GM10248 (cell line): ENCODE measurements at regions not wholly inside any gene's neighbourhood (a gene's known extent, or its start where the extent isn't known, plus 50 kb on each side); places are given as distances from the start of the nearest gene placed in this dataset.

Source experiments
- CTCF ChIA-PET: fragments of 300-600 bp; sonication (Branson Sonifier 250); formaldehyde crosslinking; extraction: SDS; loops from one replicate; lab custom pipeline; 2021; ENCODE audit warnings: antibody characterized with exemption; lab: Yijun Ruan, JAX
- POLR2A ChIA-PET: fragments of 350-650 bp; sonication (Branson Sonifier 250); formaldehyde crosslinking; extraction: SDS; loops from one replicate; lab custom pipeline; 2020; ENCODE audit warnings: antibody characterized with exemption; lab: Yijun Ruan, JAX
- DNase-seq: peaks from one replicate; pipeline ENCODE4 v3.0.0; 2012; ENCODE audit errors: extremely low spot score
- TF ChIP-seq, protein P1 (sequence below): IDR thresholded peaks from 2 replicates; pipeline ENCODE4 v1.5.1; 2012; ENCODE audit warnings: mild to moderate bottlenecking, low read depth; ENCODE audit errors: extremely low read depth, missing control alignments, control extremely low read depth

DNA sequence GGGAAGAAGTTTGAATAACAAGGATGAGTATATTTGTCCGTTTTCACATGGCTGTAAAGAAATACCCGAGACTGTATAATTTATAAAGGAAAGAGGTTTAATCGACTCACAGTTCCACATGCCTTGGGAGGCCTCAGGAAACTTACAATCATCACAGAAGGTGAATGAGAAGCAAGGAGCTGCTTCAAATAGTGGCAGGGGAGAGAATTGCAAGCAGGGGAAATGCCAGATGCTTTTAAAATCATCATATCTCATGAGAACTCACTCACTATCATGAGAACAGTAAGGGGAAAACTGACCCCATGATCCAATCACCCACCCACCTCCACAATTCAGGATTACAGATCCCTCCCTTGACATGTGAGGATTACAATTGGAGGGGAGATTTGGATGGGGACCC, 212.8 kb upstream of the CDH8 start:
- TF ChIP-seq, protein P1, sequence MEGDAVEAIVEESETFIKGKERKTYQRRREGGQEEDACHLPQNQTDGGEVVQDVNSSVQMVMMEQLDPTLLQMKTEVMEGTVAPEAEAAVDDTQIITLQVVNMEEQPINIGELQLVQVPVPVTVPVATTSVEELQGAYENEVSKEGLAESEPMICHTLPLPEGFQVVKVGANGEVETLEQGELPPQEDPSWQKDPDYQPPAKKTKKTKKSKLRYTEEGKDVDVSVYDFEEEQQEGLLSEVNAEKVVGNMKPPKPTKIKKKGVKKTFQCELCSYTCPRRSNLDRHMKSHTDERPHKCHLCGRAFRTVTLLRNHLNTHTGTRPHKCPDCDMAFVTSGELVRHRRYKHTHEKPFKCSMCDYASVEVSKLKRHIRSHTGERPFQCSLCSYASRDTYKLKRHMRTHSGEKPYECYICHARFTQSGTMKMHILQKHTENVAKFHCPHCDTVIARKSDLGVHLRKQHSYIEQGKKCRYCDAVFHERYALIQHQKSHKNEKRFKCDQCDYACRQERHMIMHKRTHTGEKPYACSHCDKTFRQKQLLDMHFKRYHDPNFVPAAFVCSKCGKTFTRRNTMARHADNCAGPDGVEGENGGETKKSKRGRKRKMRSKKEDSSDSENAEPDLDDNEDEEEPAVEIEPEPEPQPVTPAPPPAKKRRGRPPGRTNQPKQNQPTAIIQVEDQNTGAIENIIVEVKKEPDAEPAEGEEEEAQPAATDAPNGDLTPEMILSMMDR: no peak
- DNase-seq: no peak
- POLR2A ChIA-PET: no interaction called here
- CTCF ChIA-PET: no interaction called here

GRCh38 chr16:62240722-62241121, 204.5 kb upstream of the CDH8 start:
- ChIA-PET POLR2A (no interaction called here), CTCF (interaction anchor here (1.4 kb wide), 1 partner anchor 10 kb away, joined by 3 read pairs; no protein-coding TSS in a partner anchor)
- no peak for DNase-seq
- TF ChIP-seq, protein P1: no peak

DNA sequence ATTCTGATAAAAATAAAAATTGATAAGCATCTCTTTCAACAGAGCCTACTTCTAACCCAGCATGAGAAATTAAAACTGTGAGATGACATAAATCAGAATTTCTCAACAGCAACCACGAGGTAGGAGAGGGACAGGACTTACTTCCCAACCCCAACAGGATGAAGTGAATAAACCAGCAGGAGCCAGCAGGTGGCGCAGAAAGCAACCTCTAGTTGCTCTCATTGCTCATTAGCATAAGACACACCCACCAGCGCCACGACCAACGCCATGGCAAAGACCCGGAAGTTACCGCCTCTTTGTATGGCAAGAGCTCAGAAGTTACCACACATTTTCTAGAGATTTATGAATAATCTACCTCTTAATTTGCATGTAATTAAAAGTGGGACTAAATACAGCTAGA, 189.4 kb upstream of the CDH8 start:
- TF ChIP-seq, protein P1: no peak
- CTCF ChIA-PET: interaction anchor here (0.9 kb wide), 1 partner anchor 24 kb away, joined by 3 read pairs; no protein-coding TSS in a partner anchor
- POLR2A ChIA-PET: no interaction called here
- DNase-seq: peak; percentile 3

DNA sequence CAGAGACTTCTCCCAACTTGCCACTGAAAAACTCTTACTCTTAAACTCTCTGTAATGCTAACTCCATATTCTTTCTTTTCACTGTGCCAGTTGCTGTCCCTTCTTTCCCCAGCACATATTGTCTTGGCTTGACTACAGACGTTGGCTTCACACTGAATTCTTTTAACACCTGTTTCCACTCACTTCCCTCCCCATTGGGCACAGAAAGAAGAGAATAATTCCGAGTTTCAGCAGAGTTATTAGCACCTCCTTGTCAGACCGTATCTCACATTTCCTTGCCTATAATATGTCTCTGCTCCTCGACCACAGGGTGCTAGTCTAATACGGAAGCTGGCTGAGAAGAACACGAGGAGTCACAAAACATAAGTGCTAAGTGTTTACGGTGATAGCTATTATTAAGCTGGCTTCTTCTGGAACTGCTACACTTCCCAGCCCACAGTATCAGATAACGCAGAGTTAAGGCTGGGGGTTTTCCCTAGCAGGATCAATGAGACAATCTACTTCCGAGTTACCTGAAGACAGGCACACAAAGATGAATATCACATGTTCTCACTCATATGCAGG, 188.5 kb upstream of the CDH8 start:
- CTCF ChIA-PET: interaction anchor here (1.2 to 1.4 kb wide), 2 partner anchors 20 to 1065 kb away, joined by 3 read pairs; no protein-coding TSS in a partner anchor
- TF ChIP-seq, protein P1: no peak
- no peak for DNase-seq
- POLR2A ChIA-PET: no interaction called here

DNA sequence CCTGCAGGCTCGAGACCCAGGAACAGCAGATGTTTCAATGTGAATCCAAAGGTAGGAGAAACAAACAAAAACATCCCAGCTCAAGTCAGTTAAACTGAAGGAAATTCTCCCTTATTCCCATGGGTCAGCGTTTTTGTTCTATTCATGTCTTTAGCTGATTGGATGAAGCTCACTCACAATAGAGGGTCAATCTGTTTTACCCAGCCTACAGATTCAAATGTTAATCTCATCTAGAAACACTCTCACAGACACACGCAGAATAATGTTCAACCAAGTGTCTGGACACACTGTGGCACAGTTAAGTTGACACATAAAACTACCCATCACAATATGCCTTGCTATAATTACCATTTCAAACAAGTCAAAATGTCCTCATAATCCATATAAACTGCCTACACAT, 180.6 kb upstream of the CDH8 start:
- CTCF ChIA-PET: no interaction called here
- TF ChIP-seq, protein P1: no peak
- POLR2A ChIA-PET: no interaction called here
- no peak for DNase-seq

- CTCF ChIA-PET: no interaction called here
- TF ChIP-seq, protein P1: no peak
- POLR2A ChIA-PET: no interaction called here
- no peak for DNase-seq
Measured at GRCh38 chr16:62213763-62214162, 177.5 kb upstream of the CDH8 start.
